ENCODE measurements at regions not wholly inside any gene's neighbourhood (a gene's known extent, or its start where the extent isn't known, plus 50 kb on each side); places are given as distances from the start of the nearest gene placed in this dataset.
"Not testable (repeated sequence)": the region's sequence is repeated elsewhere in the genome, so short reads cannot be mapped to it uniquely, and the experiment has no call there.

GRCh38 chr10:128178302-128178958 is 52.2 kb upstream of the MKI67 start:
- DNase-seq, result peak; percentile 13

GRCh38 chr10:128180843-128181242 is 54.6 kb upstream of the MKI67 start:
- peak; percentile 11 for DNase-seq

GRCh38 chr10:128185627-128186026 is 59.4 kb upstream of the MKI67 start:
- DNase-seq, result no peak

GRCh38 chr10:128186959-128187787 is 61.0 kb upstream of the MKI67 start:
- DNase-seq, result peak; percentile 3

GRCh38 chr10:128187788-128188185 is 61.6 kb upstream of the MKI67 start:
- no peak for DNase-seq

- DNase-seq, result no peak
These were observed 63.0 kb upstream of the MKI67 start for GRCh38 chr10:128189176-128189575.

- DNase-seq, result no peak
These were observed 65.6 kb upstream of the MKI67 start for GRCh38 chr10:128191847-128192246.

GRCh38 chr10:128201826-128202225 is 75.6 kb upstream of the MKI67 start:
- not testable (repeated sequence) for DNase-seq

- DNase-seq, result no peak
These were observed 76.8 kb upstream of the MKI67 start for GRCh38 chr10:128203028-128203427.

GRCh38 chr10:128205591-128205990 is 79.4 kb upstream of the MKI67 start:
- not testable (repeated sequence) for DNase-seq

GRCh38 chr10:128206676-128207075 is 80.5 kb upstream of the MKI67 start:
- DNase-seq, result no peak

- no peak for DNase-seq
These were observed 83.6 kb upstream of the MKI67 start for GRCh38 chr10:128209862-128210214.

- peak; percentile 67 for DNase-seq
These were observed 84.2 kb upstream of the MKI67 start for GRCh38 chr10:128210215-128211063.

- no peak for DNase-seq
These were observed 84.9 kb upstream of the MKI67 start for GRCh38 chr10:128211064-128211504.

GRCh38 chr10:128211953-128212727 is 85.9 kb upstream of the MKI67 start:
- DNase-seq, result peak; percentile 66

GRCh38 chr10:128213156-128213555 is 86.9 kb upstream of the MKI67 start:
- DNase-seq, result no peak

GRCh38 chr10:128215733-128216132 is 89.5 kb upstream of the MKI67 start:
- no peak for DNase-seq

GRCh38 chr10:128217136-128217535 is 90.9 kb upstream of the MKI67 start:
- DNase-seq, result no peak

- DNase-seq, result no peak
These were observed 91.9 kb upstream of the MKI67 start for GRCh38 chr10:128218161-128218560.

- no peak for DNase-seq
These were observed 93.1 kb upstream of the MKI67 start for GRCh38 chr10:128219295-128219694.

GRCh38 chr10:128220021-128220420 is 93.8 kb upstream of the MKI67 start:
- no peak for DNase-seq

- DNase-seq, result no peak
These were observed 94.9 kb upstream of the MKI67 start for GRCh38 chr10:128221117-128221516.

- DNase-seq, result no peak
These were observed 95.6 kb upstream of the MKI67 start for GRCh38 chr10:128221807-128222206.
